ENCODE measurements at regions not wholly inside any gene's neighbourhood (a gene's known extent, or its start where the extent isn't known, plus 50 kb on each side); places are given as distances from the start of the nearest gene placed in this dataset.

DNA sequence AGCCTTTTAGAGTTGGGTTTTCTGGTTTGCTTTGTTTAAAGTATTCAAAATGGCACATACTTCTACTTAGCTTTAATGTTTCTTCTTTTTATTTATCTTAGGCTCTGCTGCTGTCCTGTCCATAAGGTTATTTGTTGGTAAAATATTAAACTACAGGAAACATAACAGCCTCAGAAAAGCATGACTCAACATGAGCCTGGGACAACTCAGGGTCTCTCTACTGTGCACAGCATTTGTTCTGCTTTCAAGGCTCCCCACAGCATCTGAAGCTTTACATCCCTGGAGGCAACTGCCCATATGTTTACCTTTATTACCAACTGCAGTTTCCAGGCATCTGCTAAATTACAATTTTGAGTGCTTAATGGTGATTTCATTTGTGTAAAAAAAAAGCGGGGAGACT is 954.2 kb upstream of the FBXO33 start:
- Histone ChIP-seq H3K9me3 (no peaks in the 10 kb centered on the region), H3K4me3 (no peak overlapping the region), H3K4me1 (no peaks in the 10 kb centered on the region), H3K36me3 (no peaks in the 10 kb centered on the region), H3K27me3 (replicated peaks in 1 of 7) (no peaks in the 10 kb centered on the region), H3K27ac (no peak overlapping the region)
- TF ChIP-seq POLR2A (IDR thresholded peaks at IDR 0.05) = no peak
- TF ChIP-seq, protein P1, sequence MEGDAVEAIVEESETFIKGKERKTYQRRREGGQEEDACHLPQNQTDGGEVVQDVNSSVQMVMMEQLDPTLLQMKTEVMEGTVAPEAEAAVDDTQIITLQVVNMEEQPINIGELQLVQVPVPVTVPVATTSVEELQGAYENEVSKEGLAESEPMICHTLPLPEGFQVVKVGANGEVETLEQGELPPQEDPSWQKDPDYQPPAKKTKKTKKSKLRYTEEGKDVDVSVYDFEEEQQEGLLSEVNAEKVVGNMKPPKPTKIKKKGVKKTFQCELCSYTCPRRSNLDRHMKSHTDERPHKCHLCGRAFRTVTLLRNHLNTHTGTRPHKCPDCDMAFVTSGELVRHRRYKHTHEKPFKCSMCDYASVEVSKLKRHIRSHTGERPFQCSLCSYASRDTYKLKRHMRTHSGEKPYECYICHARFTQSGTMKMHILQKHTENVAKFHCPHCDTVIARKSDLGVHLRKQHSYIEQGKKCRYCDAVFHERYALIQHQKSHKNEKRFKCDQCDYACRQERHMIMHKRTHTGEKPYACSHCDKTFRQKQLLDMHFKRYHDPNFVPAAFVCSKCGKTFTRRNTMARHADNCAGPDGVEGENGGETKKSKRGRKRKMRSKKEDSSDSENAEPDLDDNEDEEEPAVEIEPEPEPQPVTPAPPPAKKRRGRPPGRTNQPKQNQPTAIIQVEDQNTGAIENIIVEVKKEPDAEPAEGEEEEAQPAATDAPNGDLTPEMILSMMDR (IDR thresholded peaks at IDR 0.05 in 8 of 11, conservative IDR thresholded peaks at IDR 0.05 in 3 of 11) = no peak
- TF ChIP-seq POLR2AphosphoS5 (IDR thresholded peaks at IDR 0.05) = no peak
- no peak for DNase-seq
- 68 to 97% (median 73%) methylated on average over 1 of the region's 1 CpG for WGBS, 5 donors
- intact Hi-C loops (cut with DNase I; ENCODE audit: low total_unique reads) = no loop called here

DNA sequence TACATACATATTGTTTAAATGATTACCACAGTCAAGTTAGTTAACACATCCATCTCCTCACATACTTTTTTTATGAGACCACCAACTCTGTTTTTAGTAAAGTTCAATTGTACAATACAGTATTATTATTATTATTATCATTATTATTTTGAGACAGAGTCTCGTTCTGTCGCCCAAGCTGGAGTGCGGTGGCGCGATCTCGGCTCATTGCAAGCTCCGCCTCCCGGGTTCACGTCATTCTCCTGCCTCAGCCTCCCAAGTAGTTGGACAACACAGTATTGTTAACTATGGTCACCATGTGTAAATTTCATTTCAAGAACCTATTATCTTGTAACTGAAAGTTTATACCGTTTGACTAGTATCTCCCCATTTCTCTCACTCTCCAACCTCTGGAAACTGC is 942.0 kb upstream of the FBXO33 start:
- Histone ChIP-seq H3K36me3 (no peaks in the 10 kb centered on the region), H3K4me1 (no peaks in the 10 kb centered on the region), H3K9me3 (no peaks in the 10 kb centered on the region), H3K27ac (no peak overlapping the region), H3K27me3 (replicated peaks in 1 of 7) (no peaks in the 10 kb centered on the region), H3K4me3 (no peak overlapping the region)
- WGBS, 5 donors = 90 to 97% (median 95%) methylated on average over 10 of the region's 10 CpGs
- DNase-seq = no peak
- intact Hi-C loops (cut with DNase I; ENCODE audit: low total_unique reads) = no loop called here
- TF ChIP-seq, protein P1 (IDR thresholded peaks at IDR 0.05 in 8 of 11, conservative IDR thresholded peaks at IDR 0.05 in 3 of 11) = no peak
- TF ChIP-seq POLR2AphosphoS5 (IDR thresholded peaks at IDR 0.05) (no peak), POLR2A (IDR thresholded peaks at IDR 0.05) (no peak)

DNA sequence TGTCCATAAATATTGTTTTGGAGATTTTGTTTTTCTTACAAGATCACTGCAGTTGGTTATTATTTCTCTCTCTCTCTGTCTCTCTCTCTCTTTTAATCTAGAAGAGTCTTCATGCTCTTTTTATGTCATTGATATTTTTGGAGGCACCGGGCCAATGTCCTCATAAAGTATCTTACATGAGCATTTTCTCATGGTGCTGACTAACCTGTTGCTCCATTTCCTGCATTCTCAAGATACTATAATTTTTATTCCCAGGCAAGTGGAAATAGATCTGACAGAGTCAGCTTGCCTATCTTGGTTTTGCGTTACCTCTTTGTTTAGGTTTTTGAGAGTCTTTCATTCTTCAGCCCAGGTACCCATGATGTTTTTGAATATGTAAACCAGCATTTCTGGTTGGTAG is 938.8 kb upstream of the FBXO33 start:
- H3K36me3 ChIP-seq = no peaks in the 10 kb centered on the region
- DNase-seq = no peak
- H3K4me3 ChIP-seq = no peak overlapping the region
- TF ChIP-seq POLR2A (IDR thresholded peaks at IDR 0.05) (no peak), POLR2AphosphoS5 (IDR thresholded peaks at IDR 0.05) (no peak)
- TF ChIP-seq, protein P1 (IDR thresholded peaks at IDR 0.05 in 8 of 11, conservative IDR thresholded peaks at IDR 0.05 in 3 of 11) = no peak
- H3K4me1 ChIP-seq = no peaks in the 10 kb centered on the region
- no peaks in the 10 kb centered on the region for H3K27me3 ChIP-seq (replicated peaks in 1 of 7)
- no peak overlapping the region for H3K27ac ChIP-seq
- 46 to 71% (median 47%) methylated on average over 2 of the region's 2 CpGs for WGBS, 5 donors
- intact Hi-C loops (cut with DNase I; ENCODE audit: low total_unique reads) = no loop called here
- H3K9me3 ChIP-seq = no peaks in the 10 kb centered on the region

DNA sequence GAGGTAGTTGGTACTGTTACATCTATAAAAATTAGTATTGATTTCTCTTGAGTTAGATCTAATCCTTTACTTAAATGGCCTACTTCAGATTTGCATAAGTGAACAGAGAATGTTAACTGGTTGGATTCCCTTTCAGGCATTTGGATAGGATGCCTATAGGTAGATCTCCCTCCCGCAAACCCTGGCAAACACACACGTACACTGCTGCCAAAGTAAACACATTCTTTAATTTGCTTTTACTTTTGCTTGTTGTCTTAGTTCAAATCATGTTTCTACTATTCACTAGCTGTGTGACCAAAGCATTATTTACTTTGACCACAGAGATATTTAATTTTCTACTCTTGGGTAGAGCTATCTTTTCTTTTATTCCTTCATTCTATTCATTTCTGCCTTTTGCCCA is 936.1 kb upstream of the FBXO33 start:
- no peak overlapping the region for H3K27ac ChIP-seq
- H3K9me3 ChIP-seq = no peaks in the 10 kb centered on the region
- no peak for TF ChIP-seq POLR2AphosphoS5 (IDR thresholded peaks at IDR 0.05)
- TF ChIP-seq, protein P1 (IDR thresholded peaks at IDR 0.05 in 8 of 11, conservative IDR thresholded peaks at IDR 0.05 in 3 of 11) = no peak
- DNase-seq = no peak
- H3K4me1 ChIP-seq = no peaks in the 10 kb centered on the region
- no peaks in the 10 kb centered on the region for H3K36me3 ChIP-seq
- no peaks in the 10 kb centered on the region for H3K27me3 ChIP-seq (replicated peaks in 1 of 7)
- WGBS, 5 donors = 79 to 90% (median 81%) methylated on average over 2 of the region's 2 CpGs
- no peak overlapping the region for H3K4me3 ChIP-seq
- intact Hi-C loops (cut with DNase I; ENCODE audit: low total_unique reads) = no loop called here
